Smooth muscle cell (in vitro differentiated cells): ENCODE measurements at regions not wholly inside any gene's neighbourhood (a gene's known extent, or its start where the extent isn't known, plus 50 kb on each side); places are given as distances from the start of the nearest gene placed in this dataset.

Experiments used
- DNase-seq: peaks from one replicate; lab custom pipeline; 2025; ENCODE audit not compliant: unreplicated experiment; lab: John Stamatoyannopoulos, UW
- H2AFZ ChIP-seq: fragments of 200-600 bp; sonication (generic); 2 replicates; pipeline ENCODE4 v1.6.0; 2016; ENCODE audit warnings: antibody characterized with exemption, low read depth, mild to moderate bottlenecking
- H3F3A ChIP-seq: fragments of 200-600 bp; sonication (generic); 2 replicates; pipeline ENCODE4 v1.6.0; 2017; ENCODE audit warnings: antibody characterized with exemption, low read depth
- H3K27ac ChIP-seq: fragments of 200-600 bp; sonication (generic); 2 replicates; pipeline ENCODE4 v1.5.1; 2016; ENCODE audit warnings: low read depth, mild to moderate bottlenecking
- H3K27me3 ChIP-seq: fragments of 200-600 bp; sonication (generic); 2 replicates; pipeline ENCODE4 v1.6.1; 2016; ENCODE audit warnings: low read depth, mild to moderate bottlenecking
- H3K36me3 ChIP-seq: fragments of 200-600 bp; sonication (generic); 2 replicates; pipeline ENCODE4 v1.5.1; 2016; ENCODE audit warnings: low read depth
- H3K4me1 ChIP-seq: fragments of 200-600 bp; sonication (generic); 2 replicates; pipeline ENCODE4 v1.5.1; 2016; ENCODE audit warnings: low read depth
- H3K4me2 ChIP-seq: fragments of 200-600 bp; sonication (generic); 2 replicates; pipeline ENCODE4 v1.6.0; 2016; ENCODE audit warnings: mild to moderate bottlenecking
- H3K4me3 ChIP-seq: fragments of 200-600 bp; sonication (generic); 2 replicates; pipeline ENCODE4 v1.5.1; 2016; ENCODE audit warnings: mild to moderate bottlenecking
- H3K79me2 ChIP-seq: fragments of 200-600 bp; sonication (generic); 2 replicates; pipeline ENCODE4 v1.6.0; 2016; ENCODE audit warnings: low read depth, mild to moderate bottlenecking
- H3K9ac ChIP-seq: fragments of 200-600 bp; sonication (generic); 2 replicates; pipeline ENCODE4 v1.6.0; 2016; ENCODE audit warnings: low read depth
- H3K9me3 ChIP-seq: fragments of 200-600 bp; sonication (generic); replicated peaks from 2 replicates; pipeline ENCODE4 v1.5.1; 2016; ENCODE audit warnings: low read depth
- H4K20me1 ChIP-seq: fragments of 200-600 bp; sonication (generic); 2 replicates; pipeline ENCODE4 v1.6.0; 2016; ENCODE audit warnings: low read depth
- WGBS: methylation state at CpG from one replicate; pipeline ENCODE4 v1.1.7; 2016; ENCODE audit warnings: low lambda C conversion rate; 5-methylcytosine and 5-hydroxymethylcytosine counted together
- TF ChIP-seq, protein P1 (sequence below): fragments of 200-600 bp; sonication (generic); IDR thresholded peaks from 2 replicates; pipeline ENCODE4 v1.5.1; 2017; ENCODE audit warnings: borderline replicate concordance, mild to moderate bottlenecking, antibody characterized with exemption; ENCODE audit not compliant: insufficient read depth, poor library complexity, severe bottlenecking

DNA sequence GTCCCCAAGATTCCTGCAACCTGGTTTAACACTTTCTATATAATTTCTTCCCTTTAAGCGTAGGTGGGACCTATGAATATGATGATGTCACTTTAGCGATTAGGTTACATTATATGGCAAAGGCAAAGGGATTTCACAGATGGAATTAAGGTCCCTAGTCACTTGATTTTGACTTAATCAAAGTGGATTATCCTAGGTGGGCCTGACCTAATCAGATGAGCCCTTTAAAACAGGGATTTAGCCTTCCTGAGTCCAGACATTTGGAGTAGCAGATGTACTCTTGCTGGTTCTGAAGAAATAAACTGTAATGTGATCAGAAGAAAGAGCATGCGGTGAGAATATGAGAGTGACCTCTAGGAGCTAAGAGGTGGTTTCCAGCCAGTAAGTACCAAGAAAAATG lies 67.8 kb upstream of the LIN7C start:
- no peak overlapping the region for H3K4me3 ChIP-seq
- TF ChIP-seq, protein P1, sequence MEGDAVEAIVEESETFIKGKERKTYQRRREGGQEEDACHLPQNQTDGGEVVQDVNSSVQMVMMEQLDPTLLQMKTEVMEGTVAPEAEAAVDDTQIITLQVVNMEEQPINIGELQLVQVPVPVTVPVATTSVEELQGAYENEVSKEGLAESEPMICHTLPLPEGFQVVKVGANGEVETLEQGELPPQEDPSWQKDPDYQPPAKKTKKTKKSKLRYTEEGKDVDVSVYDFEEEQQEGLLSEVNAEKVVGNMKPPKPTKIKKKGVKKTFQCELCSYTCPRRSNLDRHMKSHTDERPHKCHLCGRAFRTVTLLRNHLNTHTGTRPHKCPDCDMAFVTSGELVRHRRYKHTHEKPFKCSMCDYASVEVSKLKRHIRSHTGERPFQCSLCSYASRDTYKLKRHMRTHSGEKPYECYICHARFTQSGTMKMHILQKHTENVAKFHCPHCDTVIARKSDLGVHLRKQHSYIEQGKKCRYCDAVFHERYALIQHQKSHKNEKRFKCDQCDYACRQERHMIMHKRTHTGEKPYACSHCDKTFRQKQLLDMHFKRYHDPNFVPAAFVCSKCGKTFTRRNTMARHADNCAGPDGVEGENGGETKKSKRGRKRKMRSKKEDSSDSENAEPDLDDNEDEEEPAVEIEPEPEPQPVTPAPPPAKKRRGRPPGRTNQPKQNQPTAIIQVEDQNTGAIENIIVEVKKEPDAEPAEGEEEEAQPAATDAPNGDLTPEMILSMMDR = no peak
- no peaks in the 10 kb centered on the region for H3K27me3 ChIP-seq
- no peak overlapping the region for H2AFZ ChIP-seq
- H3K9ac ChIP-seq = no peak overlapping the region
- WGBS = 90% methylated on average over 3 of the region's 3 CpGs
- no peaks in the 10 kb centered on the region for H3K36me3 ChIP-seq
- H3K27ac ChIP-seq = no peak overlapping the region
- H3F3A ChIP-seq = no peaks in the 10 kb centered on the region
- no peaks in the 10 kb centered on the region for H3K79me2 ChIP-seq
- H4K20me1 ChIP-seq = no peaks in the 10 kb centered on the region
- no peak for DNase-seq
- H3K9me3 ChIP-seq = no peaks in the 10 kb centered on the region
- H3K4me2 ChIP-seq = no peak overlapping the region
- no peaks in the 10 kb centered on the region for H3K4me1 ChIP-seq

DNA sequence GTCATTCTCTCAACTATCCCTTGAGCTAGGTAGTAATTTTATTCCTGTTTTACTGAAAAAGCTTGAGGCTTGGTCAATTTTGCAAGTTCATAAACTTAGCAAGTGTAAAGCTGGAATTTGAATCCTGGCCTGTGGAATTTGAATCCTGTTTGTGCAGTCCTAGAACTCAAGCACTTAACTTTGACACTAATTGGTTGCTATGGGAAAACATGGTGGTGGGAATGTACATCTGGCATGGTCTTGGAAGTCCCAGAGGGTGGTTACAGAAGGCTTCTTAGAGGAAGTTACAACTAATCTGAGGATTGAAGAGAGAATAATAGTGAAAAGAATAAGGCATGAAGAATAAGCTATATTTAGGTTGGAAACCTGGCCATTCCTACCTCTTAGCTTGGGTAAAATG lies 66.5 kb upstream of the LIN7C start:
- H3K79me2 ChIP-seq = no peaks in the 10 kb centered on the region
- H3K27ac ChIP-seq = no peak overlapping the region
- H3K4me2 ChIP-seq = no peak overlapping the region
- no peaks in the 10 kb centered on the region for H3K9me3 ChIP-seq
- TF ChIP-seq, protein P1 = no peak
- no peaks in the 10 kb centered on the region for H3F3A ChIP-seq
- H3K9ac ChIP-seq = no peak overlapping the region
- no peaks in the 10 kb centered on the region for H3K4me1 ChIP-seq
- H3K27me3 ChIP-seq = no peaks in the 10 kb centered on the region
- no peak overlapping the region for H3K4me3 ChIP-seq
- no peak for DNase-seq
- H4K20me1 ChIP-seq = no peaks in the 10 kb centered on the region
- no peak overlapping the region for H2AFZ ChIP-seq
- H3K36me3 ChIP-seq = no peaks in the 10 kb centered on the region

DNA sequence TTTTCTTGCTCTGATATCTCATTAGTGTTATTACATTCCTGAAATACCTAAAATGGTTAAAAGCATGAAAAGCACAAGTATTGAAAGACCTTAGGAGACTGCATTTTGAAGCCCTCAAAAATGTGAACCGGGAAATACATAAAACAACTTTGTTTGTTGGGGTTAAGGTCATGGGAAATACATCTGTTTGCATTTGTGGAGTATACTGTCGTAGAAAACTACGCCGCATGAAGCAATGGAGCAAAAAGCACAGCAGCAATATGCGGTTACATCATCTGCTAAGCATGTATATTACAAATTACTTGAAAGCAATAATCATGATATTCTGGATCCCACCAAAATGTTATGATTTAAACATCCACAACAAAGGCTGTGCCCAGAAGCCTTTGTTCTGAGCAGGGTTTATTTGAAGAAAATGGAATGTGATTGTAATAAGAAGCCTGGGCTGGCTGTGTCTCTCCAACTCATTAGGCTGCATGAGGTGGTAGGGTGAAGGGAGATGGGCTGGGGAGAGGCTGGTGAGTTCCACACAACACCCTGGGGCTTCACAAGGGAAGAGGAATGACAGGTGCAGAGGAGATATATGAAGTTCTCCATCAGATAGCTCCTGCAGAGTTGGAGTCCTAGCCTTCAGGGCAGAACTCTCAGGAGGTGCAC lies 64.7 kb upstream of the LIN7C start:
- no peaks in the 10 kb centered on the region for H3K9me3 ChIP-seq
- no peaks in the 10 kb centered on the region for H3K36me3 ChIP-seq
- no peak overlapping the region for H3K27ac ChIP-seq
- H3K4me3 ChIP-seq = no peak overlapping the region
- no peaks in the 10 kb centered on the region for H3K27me3 ChIP-seq
- no peaks in the 10 kb centered on the region for H3K4me1 ChIP-seq
- no peak overlapping the region for H2AFZ ChIP-seq
- H4K20me1 ChIP-seq = no peaks in the 10 kb centered on the region
- WGBS = 66% methylated on average over 5 of the region's 5 CpGs
- no peak overlapping the region for H3K4me2 ChIP-seq
- TF ChIP-seq, protein P1 = no peak
- no peak for DNase-seq
- H3K79me2 ChIP-seq = no peaks in the 10 kb centered on the region
- no peak overlapping the region for H3K9ac ChIP-seq
- H3F3A ChIP-seq = no peaks in the 10 kb centered on the region

DNA sequence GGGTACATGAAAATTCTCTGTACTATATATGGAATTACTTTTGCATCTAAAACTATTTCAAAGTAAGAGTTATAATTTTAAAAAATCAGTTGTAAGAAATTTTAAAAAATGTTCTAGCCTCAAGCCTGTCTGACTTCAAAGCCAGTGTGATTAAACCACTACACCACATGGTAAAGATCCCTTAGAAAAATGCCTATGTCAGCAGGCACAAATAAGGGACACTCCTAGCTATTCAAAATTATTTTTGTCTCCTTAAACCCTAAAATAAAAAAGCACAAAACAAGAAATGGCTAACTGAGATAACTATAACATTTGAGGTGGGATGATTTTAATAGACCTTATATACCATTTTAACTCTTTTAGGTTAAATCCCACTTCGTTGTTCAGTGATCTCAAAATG lies 64.0 kb upstream of the LIN7C start:
- H3K9me3 ChIP-seq = no peaks in the 10 kb centered on the region
- no peak for DNase-seq
- TF ChIP-seq, protein P1 = no peak
- H3K4me3 ChIP-seq = no peak overlapping the region
- no peaks in the 10 kb centered on the region for H3K36me3 ChIP-seq
- no peaks in the 10 kb centered on the region for H3K4me1 ChIP-seq
- H3K79me2 ChIP-seq = no peaks in the 10 kb centered on the region
- WGBS = 88% methylated on average over 1 of the region's 1 CpG
- no peaks in the 10 kb centered on the region for H4K20me1 ChIP-seq
- no peaks in the 10 kb centered on the region for H3F3A ChIP-seq
- no peak overlapping the region for H3K9ac ChIP-seq
- no peaks in the 10 kb centered on the region for H3K27me3 ChIP-seq
- no peak overlapping the region for H2AFZ ChIP-seq
- H3K27ac ChIP-seq = no peak overlapping the region
- no peak overlapping the region for H3K4me2 ChIP-seq
